A673 (cell line): ENCODE measurements at regions not wholly inside any gene's neighbourhood (a gene's known extent, or its start where the extent isn't known, plus 50 kb on each side); places are given as distances from the start of the nearest gene placed in this dataset.

Experiments used
- BruUV-seq: library from RNA; stranded (reverse); fragments of 400-500 nt; replicated peaks from 2 replicates; lab custom pipeline; 2021; lab: Mats Ljungman, UMichigan
- CTCF ChIA-PET: fragments of 300-600 bp; sonication (Branson Sonifier 250); formaldehyde crosslinking; loops from one replicate; lab custom pipeline; 2022; ENCODE audit warnings: antibody characterized with exemption; lab: Charles Lee
- POLR2A ChIA-PET: fragments of 300-600 bp; sonication (Branson Sonifier 250); formaldehyde crosslinking; loops from one replicate; lab custom pipeline; 2022; ENCODE audit warnings: antibody characterized with exemption; ENCODE audit not compliant: low non-redundant PET; lab: Charles Lee
- DNase-seq: peaks from one replicate; pipeline ENCODE4 v3.0.0-alpha.2; 2015; ENCODE audit warnings: low spot score
- H3K27ac ChIP-seq: fragments of 200-600 bp; sonication (generic); 2 replicates; pipeline ENCODE4 v1.5.1; 2016; ENCODE audit warnings: mixed run types, low read depth, mild to moderate bottlenecking, mixed read lengths, antibody characterized with exemption, low read length; ENCODE audit not compliant: poor library complexity, severe bottlenecking
- H3K27me3 ChIP-seq: fragments of 200-600 bp; sonication (generic); replicated peaks from 2 replicates; pipeline ENCODE4 v1.6.1; 2017; ENCODE audit warnings: mixed run types, low read depth, mild to moderate bottlenecking, mixed read lengths, antibody characterized with exemption, low read length; ENCODE audit not compliant: insufficient read depth, poor library complexity
- H3K36me3 ChIP-seq: fragments of 200-600 bp; sonication (generic); 2 replicates; pipeline ENCODE4 v1.6.1; 2016; ENCODE audit warnings: mixed run types, mild to moderate bottlenecking, mixed read lengths, antibody characterized with exemption, low read length; ENCODE audit not compliant: insufficient read depth, poor library complexity, severe bottlenecking
- H3K4me1 ChIP-seq: fragments of 200-600 bp; sonication (generic); 2 replicates; pipeline ENCODE4 v1.6.1; 2017; ENCODE audit warnings: mixed run types, mild to moderate bottlenecking, mixed read lengths, antibody characterized with exemption, low read length; ENCODE audit not compliant: insufficient read depth, poor library complexity, severe bottlenecking
- H3K4me3 ChIP-seq: fragments of 200-600 bp; sonication (generic); 2 replicates; pipeline ENCODE4 v1.5.1; 2016; ENCODE audit warnings: low read depth, mixed run types, mild to moderate bottlenecking, mixed read lengths, low read length; ENCODE audit not compliant: poor library complexity, severe bottlenecking
- H3K9me3 ChIP-seq: fragments of 200-600 bp; sonication (generic); 2 replicates; pipeline ENCODE4 v1.6.1; 2016; ENCODE audit warnings: mixed run types, low read depth, mild to moderate bottlenecking, mixed read lengths, antibody characterized with exemption, low read length; ENCODE audit not compliant: poor library complexity, severe bottlenecking
- EZH2 ChIP-seq: fragments of 200-600 bp; sonication (generic); IDR thresholded peaks from 2 replicates; pipeline ENCODE4 v1.6.1; 2017; ENCODE audit warnings: borderline replicate concordance, low read depth, mild to moderate bottlenecking, mixed read lengths, antibody characterized with exemption, low read length; ENCODE audit not compliant: poor library complexity, severe bottlenecking
- intact Hi-C: fragments of 100-400 bp; cut with micrococcal nuclease; formaldehyde crosslinking; loops from one replicate; pipeline ENCODE4 v1.10.0; 2022; ENCODE audit not compliant: unreplicated experiment
- TF ChIP-seq, protein P1 (sequence below): fragments of 300-800, 200-600 bp; sonication (generic); conservative IDR thresholded peaks from 2 replicates; pipeline ENCODE4 v1.5.1; 2017; ENCODE audit warnings: low read depth, mild to moderate bottlenecking, antibody characterized with exemption, low read length, moderate library complexity, mixed read lengths

DNA sequence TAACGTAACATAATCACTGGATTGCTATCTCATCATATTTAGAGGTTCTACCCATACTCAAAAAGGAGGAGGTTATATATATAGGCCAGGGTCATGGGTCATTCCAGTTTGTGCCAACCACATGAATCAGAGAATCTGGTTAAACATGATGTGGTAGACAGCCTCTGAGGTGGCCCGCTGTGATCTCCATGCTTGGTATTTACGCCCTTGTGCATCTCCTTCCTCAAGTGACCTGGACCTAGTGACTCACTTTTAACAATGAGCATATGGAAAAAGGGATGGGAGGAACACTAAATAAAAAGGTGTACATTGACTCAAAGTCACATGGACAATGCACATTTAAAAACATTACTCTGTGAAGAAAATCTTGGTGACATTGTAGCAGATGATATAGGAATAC is 77.7 kb upstream of the CTNND2 start:
- Histone ChIP-seq H3K4me1 (no peaks in the 10 kb centered on the region), H3K27ac (no peak overlapping the region), H3K27me3 (no peaks in the 10 kb centered on the region), H3K4me3 (no peak overlapping the region), H3K9me3 (peaks cover 18% of the 10 kb centered on the region), H3K36me3 (no peaks in the 10 kb centered on the region)
- CTCF ChIA-PET = no interaction called here
- intact Hi-C loops = no loop called here
- DNase-seq = no peak
- POLR2A ChIA-PET = no interaction called here
- TF ChIP-seq EZH2 = no peak
- TF ChIP-seq, protein P1, sequence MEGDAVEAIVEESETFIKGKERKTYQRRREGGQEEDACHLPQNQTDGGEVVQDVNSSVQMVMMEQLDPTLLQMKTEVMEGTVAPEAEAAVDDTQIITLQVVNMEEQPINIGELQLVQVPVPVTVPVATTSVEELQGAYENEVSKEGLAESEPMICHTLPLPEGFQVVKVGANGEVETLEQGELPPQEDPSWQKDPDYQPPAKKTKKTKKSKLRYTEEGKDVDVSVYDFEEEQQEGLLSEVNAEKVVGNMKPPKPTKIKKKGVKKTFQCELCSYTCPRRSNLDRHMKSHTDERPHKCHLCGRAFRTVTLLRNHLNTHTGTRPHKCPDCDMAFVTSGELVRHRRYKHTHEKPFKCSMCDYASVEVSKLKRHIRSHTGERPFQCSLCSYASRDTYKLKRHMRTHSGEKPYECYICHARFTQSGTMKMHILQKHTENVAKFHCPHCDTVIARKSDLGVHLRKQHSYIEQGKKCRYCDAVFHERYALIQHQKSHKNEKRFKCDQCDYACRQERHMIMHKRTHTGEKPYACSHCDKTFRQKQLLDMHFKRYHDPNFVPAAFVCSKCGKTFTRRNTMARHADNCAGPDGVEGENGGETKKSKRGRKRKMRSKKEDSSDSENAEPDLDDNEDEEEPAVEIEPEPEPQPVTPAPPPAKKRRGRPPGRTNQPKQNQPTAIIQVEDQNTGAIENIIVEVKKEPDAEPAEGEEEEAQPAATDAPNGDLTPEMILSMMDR = no peak
- BruUV-seq = no TSS peak

DNA sequence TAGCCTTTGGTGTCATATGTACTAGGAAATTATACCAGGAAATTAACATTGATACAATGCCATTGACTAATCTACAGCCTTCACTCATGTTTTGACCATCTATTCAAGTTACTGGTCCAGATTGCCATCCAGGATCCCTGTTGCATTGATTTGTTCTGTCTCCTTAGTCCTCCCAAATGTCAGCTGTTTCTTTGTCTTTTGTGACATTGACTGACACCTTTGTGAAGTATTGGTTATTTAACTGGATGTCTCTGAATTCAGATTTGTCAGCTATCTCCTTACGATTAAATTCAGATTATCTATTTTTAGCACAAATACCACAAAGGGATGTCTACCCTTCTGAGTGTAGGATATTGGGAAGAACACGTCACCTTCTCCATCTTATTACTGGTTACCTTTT is 73.7 kb upstream of the CTNND2 start:
- POLR2A ChIA-PET = no interaction called here
- no peaks in the 10 kb centered on the region for H3K36me3 ChIP-seq
- H3K4me1 ChIP-seq = no peaks in the 10 kb centered on the region
- CTCF ChIA-PET = no interaction called here
- BruUV-seq = no TSS peak
- H3K4me3 ChIP-seq = no peak overlapping the region
- H3K27me3 ChIP-seq = no peaks in the 10 kb centered on the region
- TF ChIP-seq EZH2 = no peak
- TF ChIP-seq, protein P1 = no peak
- peaks cover 12% of the 10 kb centered on the region for H3K9me3 ChIP-seq
- intact Hi-C loops = no loop called here
- H3K27ac ChIP-seq = no peak overlapping the region
- no peak for DNase-seq

DNA sequence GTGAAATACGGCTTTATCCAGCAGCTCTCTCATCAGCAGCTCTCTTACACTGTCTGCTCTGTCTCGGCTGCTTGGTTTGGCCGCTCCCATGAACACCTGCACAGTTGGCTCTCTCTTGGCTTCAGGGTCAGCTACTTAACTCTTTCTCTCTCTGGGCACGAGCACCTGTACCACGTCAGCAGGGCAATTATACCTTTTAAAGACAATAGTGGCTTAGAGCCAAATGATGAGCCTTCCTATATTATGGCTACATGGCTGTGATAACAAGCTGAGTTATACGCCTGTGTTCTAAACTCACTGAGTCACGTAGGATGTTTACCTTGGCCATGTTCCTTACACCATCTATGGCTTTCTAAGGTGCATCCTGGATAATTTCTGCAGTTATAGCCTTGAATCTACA is 69.2 kb upstream of the CTNND2 start:
- no peak for DNase-seq
- peaks cover 18% of the 10 kb centered on the region for H3K9me3 ChIP-seq
- no peak overlapping the region for H3K4me3 ChIP-seq
- BruUV-seq = no TSS peak
- CTCF ChIA-PET = no interaction called here
- no peak overlapping the region for H3K27ac ChIP-seq
- intact Hi-C loops = no loop called here
- H3K27me3 ChIP-seq = no peaks in the 10 kb centered on the region
- TF ChIP-seq, protein P1 = no peak
- TF ChIP-seq EZH2 = no peak
- H3K36me3 ChIP-seq = no peaks in the 10 kb centered on the region
- POLR2A ChIA-PET = no interaction called here
- no peaks in the 10 kb centered on the region for H3K4me1 ChIP-seq
